ENCODE measurements at regions not wholly inside any gene's neighbourhood (a gene's known extent, or its start where the extent isn't known, plus 50 kb on each side); places are given as distances from the start of the nearest gene placed in this dataset.
"Not testable (repeated sequence)": the region's sequence is repeated elsewhere in the genome, so short reads cannot be mapped to it uniquely, and the experiment has no call there.

DNA sequence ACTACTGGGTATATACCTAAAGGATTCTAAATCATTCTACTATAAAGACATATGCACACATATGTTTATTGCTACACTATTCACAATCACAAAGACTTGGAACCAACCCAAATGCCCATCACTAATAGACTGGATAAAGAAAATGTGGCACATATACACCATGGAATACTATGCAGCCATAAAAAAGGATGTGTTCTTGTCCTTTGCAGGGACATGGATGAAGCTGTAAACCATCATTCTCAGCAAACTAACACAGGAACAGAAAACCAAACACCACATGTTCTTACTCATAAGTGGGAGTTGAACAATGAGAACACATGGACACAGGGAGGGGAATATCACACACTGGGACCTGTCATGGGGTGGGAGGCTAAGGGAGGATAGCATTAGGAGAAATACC lies 249.0 kb downstream of the SLCO4C1 start:
- DNase-seq = not testable (repeated sequence)

DNA sequence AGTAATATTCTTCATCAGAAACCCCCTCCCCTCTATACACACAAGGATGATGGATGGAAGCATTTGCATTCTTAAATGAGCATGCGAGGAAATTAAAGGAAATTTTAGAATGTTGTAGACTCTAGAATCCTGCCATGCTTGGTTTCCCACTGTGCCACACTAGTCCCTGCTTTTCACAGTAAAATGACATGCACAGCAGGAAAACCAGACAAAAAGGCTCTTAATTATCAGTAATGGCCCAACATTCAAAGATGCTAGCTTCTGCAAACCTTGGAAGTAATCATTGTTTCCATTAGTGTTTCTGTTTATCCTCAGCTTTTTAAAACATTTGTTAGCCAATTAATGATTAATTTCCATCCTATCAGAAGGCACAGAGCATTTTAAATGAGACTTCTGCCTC lies 255.8 kb downstream of the SLCO4C1 start:
- DNase-seq = no peak

DNA sequence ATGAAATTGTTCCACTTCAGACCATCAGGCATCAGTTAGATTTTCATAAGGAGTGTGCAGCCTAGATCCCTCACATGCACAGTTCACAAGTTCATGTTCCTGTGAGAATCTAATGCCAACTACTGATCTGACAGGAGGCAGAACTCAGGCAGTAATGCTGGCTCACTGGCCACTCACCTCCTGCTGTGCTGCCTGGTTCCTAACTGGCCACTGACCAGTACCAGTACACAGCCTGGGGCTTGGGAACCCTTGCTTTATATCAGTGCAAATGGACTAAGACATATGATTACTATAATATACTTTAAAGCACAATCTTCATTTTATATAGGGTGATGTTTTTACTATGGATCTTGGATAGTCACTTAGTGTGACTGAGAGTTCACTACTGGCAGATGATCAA lies 259.2 kb downstream of the SLCO4C1 start:
- DNase-seq = no peak

DNA sequence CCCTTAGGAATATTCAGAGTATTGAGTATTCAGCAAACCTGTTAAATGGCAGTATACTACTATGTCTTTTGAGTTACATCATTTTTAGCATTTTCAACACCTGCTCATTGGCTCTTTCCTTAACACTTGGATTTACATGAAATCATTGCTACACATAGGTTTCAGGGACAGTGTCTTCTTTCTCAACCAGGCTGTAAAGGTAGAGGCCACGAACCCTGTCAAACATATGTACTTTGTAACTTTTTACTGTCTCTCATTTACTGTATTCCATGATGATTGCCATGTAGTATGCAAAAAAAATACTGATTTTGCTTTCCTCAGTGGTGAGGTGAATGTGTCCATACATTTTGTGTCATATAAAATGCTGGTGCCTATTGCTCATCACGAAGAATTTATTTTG lies 264.4 kb downstream of the SLCO4C1 start:
- DNase-seq = no peak

DNA sequence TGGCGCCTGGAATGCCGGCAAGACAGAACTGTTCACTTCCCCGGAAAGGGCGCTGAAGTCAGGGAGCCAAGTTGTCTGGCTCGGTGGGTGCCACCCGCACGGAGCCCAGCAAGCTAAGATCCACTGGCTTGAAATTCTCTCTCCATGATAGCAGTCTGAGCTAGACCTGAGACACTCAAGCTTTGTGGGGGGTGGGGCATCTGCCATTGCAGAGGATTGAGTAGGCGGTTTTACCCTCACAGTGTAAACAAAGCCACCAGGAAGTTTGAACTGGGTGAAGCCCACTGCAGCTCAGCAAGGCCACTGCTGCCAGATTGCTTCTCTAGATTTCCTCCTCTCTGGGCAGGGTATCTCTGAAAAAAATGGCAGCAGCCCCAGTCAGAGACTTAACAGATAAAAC lies 277.4 kb downstream of the SLCO4C1 start:
- no peak for DNase-seq

DNA sequence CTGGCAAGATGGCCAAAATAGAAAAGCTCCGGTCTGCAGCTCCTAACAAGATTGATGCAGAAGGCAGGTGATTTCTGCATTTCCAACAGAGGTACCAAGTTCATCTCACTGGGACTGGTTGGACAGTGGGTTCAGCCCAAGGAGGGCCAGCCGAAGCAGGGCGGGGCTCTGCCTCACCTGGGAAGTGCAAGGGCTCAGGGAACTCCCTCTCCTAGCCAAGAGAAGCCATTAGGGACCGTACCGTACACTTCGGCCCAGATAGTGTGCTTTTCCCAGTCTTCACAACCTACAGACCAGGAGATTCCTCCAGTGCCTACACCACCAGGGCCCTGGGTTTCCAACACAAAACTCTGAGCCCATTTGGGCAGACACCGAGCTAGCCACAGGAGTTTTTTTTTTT lies 277.8 kb downstream of the SLCO4C1 start:
- no peak for DNase-seq

DNA sequence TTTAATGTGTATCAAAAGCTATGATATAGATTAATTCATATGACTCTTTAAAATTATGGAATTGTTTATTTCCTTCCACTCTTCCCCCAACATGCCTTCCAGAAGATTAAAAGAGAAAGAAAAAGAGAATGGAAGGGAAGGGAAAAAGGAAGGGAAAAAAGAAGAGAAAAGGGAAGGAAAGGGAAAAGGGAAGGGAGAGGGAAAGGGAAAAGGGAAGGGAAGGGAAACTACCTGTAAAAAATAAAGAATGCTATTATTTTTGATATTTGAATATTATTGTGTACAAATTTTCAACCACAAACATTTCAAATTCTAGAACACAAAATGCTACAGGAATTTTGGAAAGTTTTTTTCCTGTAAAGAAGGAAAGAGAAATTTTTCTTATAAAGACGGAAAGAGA lies 281.7 kb downstream of the SLCO4C1 start:
- DNase-seq = no peak

DNA sequence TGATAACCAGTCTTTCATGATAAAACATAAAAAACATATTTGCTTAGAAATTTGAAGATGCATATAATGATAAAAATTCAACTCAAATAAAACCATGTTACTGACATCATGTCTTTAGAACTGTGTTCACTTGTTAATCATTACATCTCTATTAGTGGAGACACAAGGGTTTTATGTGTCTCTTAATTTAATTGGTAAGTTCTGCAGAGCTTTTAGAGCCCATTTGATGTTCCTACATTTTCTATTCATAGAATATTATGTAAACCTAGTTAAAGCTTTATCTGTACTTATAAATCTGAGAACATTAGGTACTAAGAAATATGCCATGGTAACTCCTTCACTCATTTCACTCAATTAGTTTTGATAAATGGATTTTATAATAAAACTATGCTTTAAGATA lies 285.4 kb downstream of the SLCO4C1 start:
- DNase-seq = no peak

DNA sequence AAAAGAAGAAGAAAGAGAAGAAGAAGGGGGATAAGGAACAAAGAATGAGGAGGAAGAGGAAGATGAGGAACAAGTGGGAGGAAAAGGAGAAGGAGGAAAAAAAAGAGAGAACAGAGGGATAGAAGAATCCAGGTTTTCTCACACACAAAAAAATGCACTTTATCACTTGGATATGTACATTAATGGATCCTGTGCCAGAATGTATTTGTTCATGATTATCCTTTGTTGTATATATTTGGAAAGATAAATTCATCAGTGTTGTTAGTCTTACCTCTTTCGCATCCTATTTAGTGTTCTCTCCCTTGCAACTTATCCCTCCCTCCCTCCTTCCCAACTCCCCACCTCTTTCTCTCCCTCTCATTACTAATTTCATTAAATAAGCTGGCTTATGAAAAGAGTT lies 298.8 kb downstream of the SLCO4C1 start:
- DNase-seq = no peak

DNA sequence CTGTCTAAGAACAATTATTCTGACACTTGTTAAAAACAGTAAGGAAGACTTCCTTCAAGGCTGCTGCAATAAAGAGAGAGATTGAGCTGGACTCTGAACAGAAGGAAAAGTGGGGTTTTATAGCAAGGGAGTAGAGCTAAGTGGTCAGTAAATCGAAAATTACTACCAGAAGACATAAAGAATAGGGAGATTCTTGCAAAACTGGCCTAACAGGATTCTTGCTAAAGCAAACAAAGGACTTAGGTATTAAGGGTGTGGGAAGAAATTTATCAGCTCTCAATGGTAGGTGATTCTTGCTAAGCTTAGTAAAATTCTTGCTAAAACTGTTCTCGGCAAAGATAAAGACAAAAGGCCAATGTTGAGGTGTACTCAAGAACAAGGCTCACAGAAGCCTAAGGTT lies 300.5 kb downstream of the SLCO4C1 start:
- DNase-seq = no peak

DNA sequence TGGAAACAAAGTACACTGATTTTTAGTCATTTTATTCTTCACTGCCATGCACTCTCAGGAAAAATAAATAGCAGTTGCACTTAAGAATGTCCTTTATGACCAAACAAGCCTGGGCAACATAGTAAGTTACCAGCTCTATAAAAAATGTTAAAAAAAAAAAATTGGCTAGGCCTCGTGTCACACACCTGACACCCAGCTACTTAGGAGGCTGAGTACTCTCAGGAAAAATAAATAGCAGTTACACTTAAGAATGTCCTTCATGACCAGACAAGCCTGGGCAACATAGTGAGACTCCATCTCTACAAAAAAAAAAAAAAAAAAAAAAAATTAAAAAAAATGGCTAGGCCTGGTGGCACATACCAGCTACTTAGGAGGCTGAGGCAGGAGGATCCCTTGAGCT lies 304.6 kb downstream of the SLCO4C1 start:
- DNase-seq = no peak

DNA sequence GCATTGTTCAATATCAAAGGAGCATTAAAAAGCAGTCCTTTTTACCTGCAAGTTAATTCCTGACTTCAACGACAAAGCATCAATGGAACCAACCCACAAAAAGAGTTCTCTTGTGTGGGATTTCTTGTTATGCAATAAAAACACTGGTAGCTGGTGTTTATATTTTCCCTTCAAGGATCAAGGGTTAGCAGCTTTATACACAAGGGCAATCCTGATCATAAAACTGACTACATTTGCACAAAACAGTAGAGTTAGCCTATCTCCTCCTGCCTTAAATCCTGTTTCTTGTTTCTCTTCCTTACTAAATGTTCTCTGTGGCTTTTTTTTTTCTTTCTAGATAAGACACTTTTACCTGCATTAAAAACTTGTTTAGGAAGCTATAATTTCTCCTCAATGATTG lies 306.4 kb downstream of the SLCO4C1 start:
- no peak for DNase-seq

DNA sequence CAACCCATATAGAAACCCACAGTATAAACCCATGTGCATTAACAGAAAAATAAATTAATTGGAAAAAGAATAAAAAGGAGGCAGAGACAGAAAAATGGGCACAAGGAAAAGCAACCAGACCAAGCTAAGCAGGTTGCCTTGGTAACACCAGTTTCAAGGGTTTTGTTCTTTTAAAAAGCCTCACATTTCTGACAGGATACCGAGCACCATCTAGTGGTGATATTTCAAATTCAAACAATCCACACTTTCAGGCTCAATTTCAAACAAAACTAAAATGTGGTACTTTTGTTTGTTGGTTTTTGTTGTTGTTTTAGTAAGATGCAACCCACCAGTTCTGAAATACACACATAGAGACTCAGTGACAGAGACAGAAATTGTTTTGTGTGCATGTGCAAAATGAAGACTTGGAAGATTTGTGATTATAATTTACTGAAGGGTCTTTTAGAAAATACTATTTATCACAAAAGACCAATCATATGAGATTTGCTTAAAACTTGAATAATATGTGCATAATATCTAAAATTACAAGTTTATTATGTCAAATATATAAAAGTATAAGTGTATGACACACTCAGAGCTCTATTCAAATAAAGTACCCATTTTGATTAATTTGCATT lies 318.2 kb downstream of the SLCO4C1 start:
- peak; percentile 72 for DNase-seq

DNA sequence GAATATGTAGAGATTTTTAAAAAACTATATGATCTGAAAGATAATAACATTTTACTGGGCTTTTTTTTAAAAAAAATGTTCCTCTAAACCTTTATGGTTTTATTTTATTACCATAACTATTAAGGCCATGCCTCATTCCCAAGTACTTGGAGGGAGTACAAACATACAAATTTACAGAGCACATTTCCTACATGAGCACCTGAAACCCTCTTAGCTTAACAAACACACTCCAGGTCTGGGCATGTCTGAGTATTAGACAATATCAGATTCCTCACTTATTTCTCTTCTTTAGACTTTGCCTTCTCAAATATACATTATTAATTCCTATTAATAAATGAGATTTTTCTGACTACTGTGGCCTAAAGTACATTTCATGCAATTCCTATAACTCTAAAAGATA lies 319.2 kb downstream of the SLCO4C1 start:
- no peak for DNase-seq

DNA sequence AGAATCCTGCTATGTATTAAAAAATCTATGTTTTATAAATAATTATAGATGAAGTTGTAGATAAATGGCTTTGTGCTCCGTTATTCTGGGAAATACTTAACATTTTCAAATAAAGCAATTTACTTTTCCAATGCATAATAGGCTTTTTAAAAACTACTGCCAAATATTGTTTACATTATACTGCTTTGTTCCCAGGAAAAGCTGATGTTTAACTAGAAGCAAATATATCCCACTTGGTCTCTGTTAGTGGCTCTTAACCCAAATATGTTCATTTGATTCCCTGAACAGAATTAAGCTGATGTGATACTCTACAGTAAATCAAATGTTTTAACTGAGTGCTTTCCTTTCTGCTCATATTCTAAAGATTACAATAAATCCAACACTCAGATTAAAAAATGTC lies 326.3 kb downstream of the SLCO4C1 start:
- DNase-seq = peak; percentile 18

DNA sequence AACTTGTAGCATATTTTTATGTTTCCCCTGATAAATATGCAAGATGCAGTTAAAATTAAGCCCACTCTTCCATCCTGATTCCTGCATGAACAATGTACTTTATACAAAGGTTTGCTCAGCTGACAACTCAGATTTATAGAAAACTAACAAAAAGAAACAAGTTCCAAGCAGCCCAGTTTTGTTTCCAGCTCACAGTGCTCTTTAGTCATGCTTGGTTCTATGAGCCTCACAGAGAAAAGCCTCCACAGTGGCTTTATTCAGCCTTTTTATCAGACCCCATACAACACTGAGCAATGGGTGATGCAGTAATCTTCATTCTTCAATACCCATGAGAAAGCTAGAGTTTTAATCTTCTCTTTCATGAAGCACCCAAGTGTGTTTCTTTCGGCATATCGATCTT lies 329.6 kb downstream of the SLCO4C1 start:
- no peak for DNase-seq

DNA sequence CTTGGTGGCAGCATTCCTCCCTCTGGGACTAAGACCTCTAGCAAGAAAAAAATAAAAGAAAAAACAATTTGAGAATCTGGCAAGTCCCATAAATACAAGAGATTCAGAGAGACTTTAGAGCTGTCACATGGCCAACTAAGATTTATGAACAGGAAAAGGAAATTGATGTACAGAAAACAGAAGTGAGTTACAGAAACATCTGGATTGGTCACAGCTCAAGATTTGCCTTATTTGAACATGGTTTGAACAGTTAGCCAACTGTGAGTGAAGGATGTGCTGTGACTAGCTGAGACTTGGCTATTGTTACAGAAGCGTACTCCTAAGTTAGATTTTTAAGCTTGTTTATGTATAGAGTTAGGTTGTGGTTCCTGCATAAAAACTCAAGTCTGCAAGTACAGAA lies 340.2 kb downstream of the SLCO4C1 start:
- no peak for DNase-seq

DNA sequence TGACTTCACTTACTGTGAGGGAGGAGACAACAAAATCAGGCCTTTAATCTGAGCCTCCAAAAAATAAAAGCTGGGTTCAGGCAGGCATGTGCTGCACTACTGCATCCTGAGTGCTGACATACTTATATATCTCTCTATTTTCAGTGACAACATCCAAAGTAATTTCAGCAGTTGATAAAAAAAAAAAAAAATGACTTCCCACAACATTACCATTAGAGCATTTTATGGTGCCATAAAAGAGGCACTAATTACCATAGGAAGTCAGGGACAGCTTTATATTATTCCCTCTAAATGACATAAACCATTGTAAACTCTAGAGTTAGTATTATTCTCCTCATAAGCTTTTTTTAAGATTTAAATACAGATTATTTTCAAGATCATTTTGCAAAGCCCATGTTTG lies 346.1 kb downstream of the SLCO4C1 start:
- DNase-seq = no peak

DNA sequence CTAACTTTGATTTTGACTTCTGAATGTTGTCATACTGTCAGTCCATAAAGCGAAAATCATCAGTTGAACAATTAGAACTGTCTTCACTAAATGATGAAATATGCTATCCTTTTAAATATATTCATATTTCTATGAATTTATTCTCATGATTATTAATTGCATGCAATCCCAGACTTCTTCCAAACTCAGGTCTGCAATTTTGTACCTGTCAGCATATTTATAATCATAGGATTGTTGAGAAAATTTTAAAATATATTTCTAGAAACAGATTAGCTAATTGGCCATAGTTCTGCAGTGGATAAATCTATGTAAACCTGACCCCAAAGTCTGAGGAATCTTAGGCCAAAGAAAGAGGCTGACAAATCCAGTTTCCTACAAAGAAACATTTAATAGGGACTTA lies 347.5 kb downstream of the SLCO4C1 start:
- no peak for DNase-seq

DNA sequence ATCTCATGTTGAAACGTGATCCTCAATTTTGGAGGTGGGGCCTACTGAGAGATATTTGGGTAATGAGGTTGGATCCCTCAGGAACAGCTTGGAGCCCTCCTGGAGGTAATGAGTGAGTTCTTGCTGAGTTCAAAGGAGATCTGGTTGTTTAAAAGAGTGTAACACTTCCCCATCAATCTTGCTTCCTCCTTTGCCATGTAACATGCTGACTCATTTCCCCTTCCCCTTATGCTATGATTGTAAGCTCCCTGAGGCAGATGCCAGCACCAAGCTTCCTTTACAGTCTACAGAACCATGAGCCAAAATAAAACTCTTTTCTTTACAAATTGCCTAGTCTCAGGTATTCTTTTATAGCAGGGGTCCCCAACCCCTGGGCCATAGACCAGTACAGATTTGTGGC lies 352.3 kb downstream of the SLCO4C1 start:
- no peak for DNase-seq

DNA sequence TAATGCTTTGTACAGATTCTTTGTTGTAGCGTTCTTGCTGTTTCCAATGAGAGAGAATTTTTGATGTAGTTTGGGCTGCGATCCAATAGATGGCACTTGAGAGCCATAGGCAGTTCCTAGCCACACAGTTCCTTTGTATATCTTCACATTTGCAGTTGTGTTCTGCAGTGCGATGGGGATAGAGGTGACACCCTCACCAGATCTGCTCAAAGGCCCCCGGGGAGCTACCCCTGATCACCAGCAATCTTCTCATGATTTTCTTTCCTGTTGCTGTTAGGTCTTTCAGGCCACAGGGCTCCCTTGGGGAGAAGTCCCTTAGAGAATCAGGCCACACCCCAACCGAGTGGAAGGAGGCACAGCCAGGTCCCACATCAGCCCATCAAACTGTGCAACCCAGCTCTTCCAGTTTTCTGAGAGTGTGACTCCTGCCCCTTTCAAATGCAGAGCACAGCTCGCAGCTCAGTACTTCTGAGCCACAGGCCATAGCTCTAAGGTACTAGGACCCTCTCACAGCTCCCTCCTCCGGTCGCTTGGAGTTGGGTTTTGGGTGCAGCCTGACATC lies 353.7 kb downstream of the SLCO4C1 start:
- DNase-seq = peak; percentile 34

DNA sequence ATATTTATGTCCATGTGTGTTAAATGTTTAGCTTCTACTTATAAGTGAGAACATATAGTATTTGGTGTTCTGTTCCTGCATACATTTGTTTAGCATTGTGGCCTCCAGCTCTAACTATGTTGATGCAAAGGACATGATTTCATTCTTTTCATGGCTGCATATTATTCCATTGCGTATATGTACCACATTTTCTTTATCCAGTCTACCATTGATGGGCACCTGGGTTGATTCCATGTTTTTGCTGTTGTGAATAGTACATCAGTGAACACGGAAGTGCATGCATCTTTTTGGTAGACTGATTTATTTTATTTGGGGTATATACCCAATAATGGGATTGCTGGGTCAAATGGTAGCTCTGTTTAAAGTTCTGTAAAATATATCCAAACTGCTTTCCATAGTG lies 359.0 kb downstream of the SLCO4C1 start:
- no peak for DNase-seq

DNA sequence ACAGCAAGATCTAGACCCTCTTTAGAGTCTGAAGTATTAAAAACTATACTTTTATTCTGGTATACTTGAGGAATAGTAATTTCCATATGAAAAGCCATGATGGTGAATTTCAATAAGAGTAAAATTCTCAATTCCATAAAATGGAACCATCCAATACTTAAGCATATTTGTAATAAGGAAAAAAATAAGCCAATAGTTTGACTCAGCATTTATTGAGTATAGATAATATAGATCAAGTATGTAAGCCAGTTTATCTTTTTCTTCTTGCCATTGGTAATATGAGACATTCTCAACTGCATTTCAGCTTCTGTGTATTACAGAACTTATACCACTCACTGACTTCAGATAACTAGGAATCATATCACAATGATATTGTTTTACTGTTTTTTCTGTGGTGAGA lies 361.0 kb downstream of the SLCO4C1 start:
- DNase-seq = no peak

DNA sequence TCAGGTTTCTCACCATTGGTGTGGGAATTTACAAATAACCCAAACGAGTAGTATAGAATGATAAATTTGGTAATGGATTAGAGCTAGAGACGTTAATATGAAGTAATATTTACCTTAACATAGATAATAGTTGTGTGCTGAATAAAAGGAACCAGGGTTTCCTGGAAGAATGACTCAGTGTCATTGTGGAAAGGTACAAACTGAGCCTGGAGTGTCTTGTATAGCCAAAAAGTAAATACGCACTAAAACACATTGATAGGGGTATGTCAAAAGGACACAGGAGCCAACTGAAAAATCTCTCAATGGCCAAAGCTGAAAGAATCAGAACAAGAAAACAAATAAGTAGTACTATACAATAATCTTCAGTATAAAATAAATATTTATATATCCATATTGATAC lies 363.5 kb downstream of the SLCO4C1 start:
- peak; percentile 29 for DNase-seq

DNA sequence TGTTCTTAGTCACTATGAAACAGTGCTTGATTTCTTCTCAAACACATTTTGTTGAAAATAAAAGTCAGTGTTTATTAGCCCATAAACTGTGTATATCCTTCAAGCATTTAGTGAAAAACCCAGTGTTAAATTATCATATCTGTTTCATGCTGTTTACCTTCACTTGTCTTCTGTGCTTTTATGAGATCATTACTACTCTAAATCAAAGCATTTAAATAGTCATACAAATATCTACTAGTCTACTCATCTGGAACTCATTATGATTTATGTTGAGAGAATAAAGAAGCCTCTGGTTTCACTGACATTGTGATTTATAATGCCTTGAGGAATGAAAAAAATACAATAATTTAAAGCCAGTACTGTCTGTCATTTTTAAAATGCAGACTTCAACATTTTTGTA lies 366.5 kb downstream of the SLCO4C1 start:
- DNase-seq = no peak

DNA sequence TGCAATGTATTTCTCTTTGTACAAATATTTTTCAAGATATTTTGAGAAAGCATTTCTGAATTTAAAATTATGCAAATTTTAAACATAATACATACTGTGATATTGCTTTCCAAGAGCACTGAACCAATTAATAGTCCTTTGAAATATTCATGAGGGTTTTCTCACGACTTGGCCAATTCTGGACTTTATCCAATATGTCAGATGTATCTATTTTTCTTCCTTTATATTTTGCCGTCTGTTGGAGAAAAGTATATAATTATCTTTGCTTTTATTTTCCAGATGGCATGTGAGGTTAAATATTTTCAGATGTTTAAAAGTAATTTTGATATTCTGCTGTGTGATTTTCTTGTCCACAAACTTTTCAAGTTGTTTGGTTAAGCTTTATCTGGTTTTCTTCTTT lies 378.9 kb downstream of the SLCO4C1 start:
- DNase-seq = no peak

All from NCI-H774 (cell line).